GM12878 (cell line): ENCODE measurements at regions not wholly inside any gene's neighbourhood (a gene's known extent, or its start where the extent isn't known, plus 50 kb on each side); places are given as distances from the start of the nearest gene placed in this dataset.
A peak's percentile ranks its signal among the peaks of the same experiment; 100 is the strongest.

Source experiments
- ATAC-seq: fragments of 200-7000 bp; cut with Tn5 transposase; 3 replicates; pipeline ENCODE4 v1.9.1; 2020; ENCODE audit warnings: mild to moderate bottlenecking, moderate library complexity
- BruUV-seq: library from RNA; stranded (reverse); fragments of 400-500 nt; replicated peaks from 2 replicates; lab custom pipeline; 2021; lab: Mats Ljungman, UMichigan
- CTCF ChIA-PET: fragments of 300-600 bp; sonication (Branson Sonifier 250); formaldehyde crosslinking; extraction: SDS; loops from one replicate; lab custom pipeline; 2021; ENCODE audit warnings: inconsistent platforms; lab: Yijun Ruan, JAX
- POLR2A ChIA-PET: fragments of 350-600 bp; formaldehyde crosslinking; extraction: SDS; loops from one replicate; lab custom pipeline; 2021; ENCODE audit warnings: inconsistent platforms; lab: Charles Lee
- RAD21 ChIA-PET: fragments of 300-600 bp; sonication (Branson Sonifier 250); formaldehyde crosslinking; loops from one replicate; lab custom pipeline; 2023; ENCODE audit warnings: antibody characterized with exemption; ENCODE audit not compliant: unreplicated experiment; lab: Charles Lee
- SMC1A ChIA-PET: fragments of 300-600 bp; sonication (Branson Sonifier 250); formaldehyde crosslinking; loops from one replicate; lab custom pipeline; 2023; ENCODE audit not compliant: unreplicated experiment, uncharacterized antibody; lab: Charles Lee
- DNase-seq: peaks from one replicate; pipeline ENCODE4 v3.0.0-alpha.2; 2011; ENCODE audit warnings: low read depth, low spot score
- FAIRE-seq: peaks from 3 replicates; lab custom pipeline; 2011; peaks lifted over from hg19 to GRCh38; lab: Jason Lieb, UNC
- H2AFZ ChIP-seq: 2 replicates; pipeline ENCODE4 v1.6.0; 2011; ENCODE audit warnings: low read depth, low read length, control low read depth; ENCODE audit not compliant: control insufficient read depth
- H3K27ac ChIP-seq: 2 replicates; pipeline ENCODE4 v1.5.1; 2011; ENCODE audit warnings: control low read depth; ENCODE audit not compliant: control insufficient read depth, insufficient read depth
- H3K27me3 ChIP-seq, 2 experiments: replicated peaks in 1 of 2; 2 replicates each; pipeline versions ENCODE4 v1.6.0 to v1.6.1; 2011; ENCODE audit warnings: low read length in 1 of 2; ENCODE audit not compliant: control insufficient read depth in 2 of 2, insufficient read depth in 2 of 2
- H3K36me3 ChIP-seq, 2 experiments: 2 replicates each; pipeline ENCODE4 v1.5.1; 2011; ENCODE audit warnings: low read length in 1 of 2; ENCODE audit not compliant: control insufficient read depth in 2 of 2, insufficient read depth in 2 of 2
- H3K4me1 ChIP-seq: 2 replicates; pipeline ENCODE4 v1.6.1; 2011; ENCODE audit warnings: mild to moderate bottlenecking, low read length, moderate library complexity, mixed read lengths; ENCODE audit not compliant: control insufficient read depth, insufficient read depth
- H3K4me2 ChIP-seq: 2 replicates; pipeline ENCODE4 v1.6.0; 2011; ENCODE audit warnings: control low read depth; ENCODE audit not compliant: control insufficient read depth, insufficient read depth
- H3K4me3 ChIP-seq: fragments of 200-600 bp; sonication (generic); 2 replicates; pipeline ENCODE4 v1.5.1; 2016
- H3K79me2 ChIP-seq: 2 replicates; pipeline ENCODE4 v1.6.0; 2011; ENCODE audit warnings: low read length; ENCODE audit not compliant: control insufficient read depth, insufficient read depth
- H3K9ac ChIP-seq: 2 replicates; pipeline ENCODE4 v1.8.0; 2011; ENCODE audit warnings: low read length, control low read depth, mixed read lengths; ENCODE audit not compliant: control insufficient read depth, insufficient read depth
- H3K9me3 ChIP-seq: replicated peaks from 3 replicates; pipeline ENCODE4 v1.5.1; 2011; ENCODE audit warnings: mild to moderate bottlenecking, low read length; ENCODE audit not compliant: control insufficient read depth, insufficient read depth
- H4K20me1 ChIP-seq: 2 replicates; pipeline ENCODE4 v1.6.0; 2011; ENCODE audit not compliant: control insufficient read depth, insufficient read depth
- JUNB ChIP-seq: IDR thresholded peaks from 2 replicates; pipeline ENCODE4 v1.6.1; 2016; ENCODE audit warnings: antibody characterized with exemption, mild to moderate bottlenecking
- SMC3 ChIP-seq: IDR thresholded peaks from 2 replicates; pipeline ENCODE4 v1.6.1; 2011; ENCODE audit warnings: low read length, improper control_type of control experiment, borderline replicate concordance
- WRNIP1 ChIP-seq: IDR thresholded peaks from 2 replicates; pipeline ENCODE4 v1.6.1; 2011; ENCODE audit warnings: low read depth, low read length, improper control_type of control experiment, borderline replicate concordance
- WGBS: methylation state at CpG from one replicate; pipeline ENCODE4 v1.1.6; 2016; ENCODE audit warnings: low lambda C conversion rate; ENCODE audit not compliant: insufficient replicate concordance, insufficient coverage; ENCODE audit errors: missing lambda C conversion rate; 5-methylcytosine and 5-hydroxymethylcytosine counted together
- in situ Hi-C: fragments of 300-500 bp; cut with MboI; formaldehyde crosslinking; loops from 9 replicates; pipeline ENCODE4 v1.14.3; 2018; ENCODE audit warnings: mixed read lengths
- intact Hi-C: fragments of 100-400 bp; cut with micrococcal nuclease; formaldehyde crosslinking; loops from one replicate; pipeline ENCODE4 v1.14.2; 2022; ENCODE audit not compliant: unreplicated experiment
- TF ChIP-seq, protein P1 (sequence below): fragments of 450-650 bp; conservative IDR thresholded peaks from 2 replicates; pipeline ENCODE4 v1.6.1; 2017; ENCODE audit warnings: mild to moderate bottlenecking, moderate library complexity
- TF ChIP-seq, protein P2 (sequence below): fragments of 450-650 bp; IDR thresholded peaks from 2 replicates; pipeline ENCODE4 v1.6.1; 2017; ENCODE audit warnings: low read depth, mild to moderate bottlenecking, moderate library complexity

DNA sequence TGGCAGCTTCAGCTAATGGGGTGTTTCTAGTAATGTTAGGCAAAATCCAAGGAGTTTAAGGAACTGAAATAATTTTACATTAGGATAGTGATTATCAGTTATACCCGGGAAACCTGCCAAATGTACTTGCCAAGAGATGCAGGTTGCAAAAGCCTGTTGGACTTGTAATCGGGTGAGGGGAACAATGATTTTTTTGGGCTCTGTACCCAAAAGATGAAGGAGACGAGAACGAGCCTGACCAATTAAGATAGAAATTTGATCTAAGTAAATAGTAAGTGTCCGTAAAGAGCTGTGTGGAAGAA, 56.3 kb upstream of the ARL4D start (continued):
- TF ChIP-seq, protein P1, sequence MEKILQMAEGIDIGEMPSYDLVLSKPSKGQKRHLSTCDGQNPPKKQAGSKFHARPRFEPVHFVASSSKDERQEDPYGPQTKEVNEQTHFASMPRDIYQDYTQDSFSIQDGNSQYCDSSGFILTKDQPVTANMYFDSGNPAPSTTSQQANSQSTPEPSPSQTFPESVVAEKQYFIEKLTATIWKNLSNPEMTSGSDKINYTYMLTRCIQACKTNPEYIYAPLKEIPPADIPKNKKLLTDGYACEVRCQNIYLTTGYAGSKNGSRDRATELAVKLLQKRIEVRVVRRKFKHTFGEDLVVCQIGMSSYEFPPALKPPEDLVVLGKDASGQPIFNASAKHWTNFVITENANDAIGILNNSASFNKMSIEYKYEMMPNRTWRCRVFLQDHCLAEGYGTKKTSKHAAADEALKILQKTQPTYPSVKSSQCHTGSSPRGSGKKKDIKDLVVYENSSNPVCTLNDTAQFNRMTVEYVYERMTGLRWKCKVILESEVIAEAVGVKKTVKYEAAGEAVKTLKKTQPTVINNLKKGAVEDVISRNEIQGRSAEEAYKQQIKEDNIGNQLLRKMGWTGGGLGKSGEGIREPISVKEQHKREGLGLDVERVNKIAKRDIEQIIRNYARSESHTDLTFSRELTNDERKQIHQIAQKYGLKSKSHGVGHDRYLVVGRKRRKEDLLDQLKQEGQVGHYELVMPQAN, result no peak
- TF ChIP-seq WRNIP1 (no peak), SMC3 (no peak)
- TF ChIP-seq, all 136 proteins: peak for 0

DNA sequence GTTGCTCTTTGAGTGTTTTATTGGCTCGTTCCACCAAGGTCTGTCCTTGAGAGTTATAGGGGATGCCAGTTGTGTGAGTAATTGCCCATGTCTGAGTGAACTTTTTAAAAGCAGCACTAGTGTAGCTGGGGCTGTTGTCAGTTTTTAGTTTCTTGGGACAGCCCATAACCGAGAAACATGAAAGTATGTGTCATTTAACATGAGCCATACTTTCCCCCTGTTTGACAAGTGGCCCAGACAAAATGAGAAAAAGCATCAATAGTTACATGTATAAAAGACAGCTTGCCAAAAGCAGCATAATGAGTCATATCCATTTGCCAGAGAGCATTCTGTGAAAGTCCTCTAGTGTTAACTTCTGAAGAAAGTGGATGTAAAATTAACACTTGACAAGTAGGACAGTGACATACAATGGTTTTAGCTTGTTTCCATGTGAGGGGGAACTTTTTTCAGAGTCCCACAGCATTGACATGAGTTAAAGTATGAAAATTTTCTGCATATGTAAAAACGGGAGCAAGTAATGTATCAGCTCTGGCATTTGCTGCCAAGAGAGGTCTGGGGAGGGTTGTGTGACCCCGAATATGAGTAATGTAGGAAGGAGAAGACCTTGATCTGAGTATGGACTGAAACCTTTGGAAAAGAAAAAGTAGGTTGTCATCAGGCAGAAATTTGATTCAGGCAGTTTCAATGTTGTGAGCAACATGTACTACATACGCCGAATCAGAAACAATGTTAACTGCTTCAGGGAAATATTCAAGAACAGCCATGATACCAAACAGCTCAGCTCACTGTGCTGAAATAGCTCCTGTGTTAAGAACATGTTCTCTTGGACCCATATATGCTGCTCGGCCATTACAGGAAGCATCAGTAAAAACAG, 56.8 kb upstream of the ARL4D start:
- WGBS, result 10% methylated on average over 7 of the region's 7 CpGs
- Histone ChIP-seq H3K36me3 (no peaks in the 10 kb centered on the region), H3K27ac (no peak overlapping the region), H3K9me3 (no peaks in the 10 kb centered on the region; the same call in 2 of the 3 replicates), H3K9ac (no peak overlapping the region), H3K4me3 (no peak overlapping the region), H4K20me1 (no peaks in the 10 kb centered on the region), H3K27me3 (no peaks in the 10 kb centered on the region), H3K79me2 (no peaks in the 10 kb centered on the region), H3K4me1 (no peaks in the 10 kb centered on the region), H2AFZ (no peak overlapping the region), H3K4me2 (no peak overlapping the region)
- SMC1A ChIA-PET, result no interaction called here
- POLR2A ChIA-PET, result interaction anchor here (0.7 kb wide), 1 partner anchor 349 kb away, joined by 3 read pairs; no protein-coding TSS in a partner anchor
- FAIRE-seq (no peak), ATAC-seq (no peak), DNase-seq (no peak)
- in situ Hi-C loops (no loop called here), intact Hi-C loops (no loop called here)
- no TSS peak for BruUV-seq
- TF ChIP-seq, protein P2, sequence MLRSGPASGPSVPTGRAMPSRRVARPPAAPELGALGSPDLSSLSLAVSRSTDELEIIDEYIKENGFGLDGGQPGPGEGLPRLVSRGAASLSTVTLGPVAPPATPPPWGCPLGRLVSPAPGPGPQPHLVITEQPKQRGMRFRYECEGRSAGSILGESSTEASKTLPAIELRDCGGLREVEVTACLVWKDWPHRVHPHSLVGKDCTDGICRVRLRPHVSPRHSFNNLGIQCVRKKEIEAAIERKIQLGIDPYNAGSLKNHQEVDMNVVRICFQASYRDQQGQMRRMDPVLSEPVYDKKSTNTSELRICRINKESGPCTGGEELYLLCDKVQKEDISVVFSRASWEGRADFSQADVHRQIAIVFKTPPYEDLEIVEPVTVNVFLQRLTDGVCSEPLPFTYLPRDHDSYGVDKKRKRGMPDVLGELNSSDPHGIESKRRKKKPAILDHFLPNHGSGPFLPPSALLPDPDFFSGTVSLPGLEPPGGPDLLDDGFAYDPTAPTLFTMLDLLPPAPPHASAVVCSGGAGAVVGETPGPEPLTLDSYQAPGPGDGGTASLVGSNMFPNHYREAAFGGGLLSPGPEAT, result no peak
- TF ChIP-seq JUNB, result peak; percentile 38; the same call in 1 of the 2 replicates
- CTCF ChIA-PET, result interaction anchor here (1.2 kb wide), 2 partner anchors 7 to 12 kb away, joined by 4 to 6 read pairs; no protein-coding TSS in a partner anchor
- RAD21 ChIA-PET, result no interaction called here
